ENCODE measurements at regions not wholly inside any gene's neighbourhood (a gene's known extent, or its start where the extent isn't known, plus 50 kb on each side); places are given as distances from the start of the nearest gene placed in this dataset.

DNA sequence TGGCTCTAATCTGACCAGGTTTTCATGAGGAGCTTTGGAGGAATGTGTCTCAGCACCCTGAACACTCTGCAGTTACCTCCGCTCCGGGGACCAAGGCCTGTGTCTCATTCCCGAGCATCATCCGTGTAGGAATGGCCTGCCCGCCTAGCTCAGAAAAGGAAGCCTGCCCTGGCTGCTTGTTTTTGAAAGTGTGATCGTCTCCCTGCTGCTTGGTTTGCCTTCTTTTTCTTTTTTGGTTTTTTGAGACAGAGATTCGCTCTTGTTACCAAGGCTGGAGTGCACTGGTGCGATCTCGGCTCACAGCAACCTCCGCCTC is 73.3 kb downstream of the CRLF2 start:
- TF ChIP-seq CTCF (IDR thresholded peaks at IDR 0.05; ENCODE audit: low read depth, low read length, poor library complexity, severe bottlenecking) (no peak), EZH2phosphoT487 (IDR thresholded peaks at IDR 0.05; ENCODE audit: borderline replicate concordance, low read length) (no peak)

All from DOHH2 (cell line).